ENCODE measurements at regions not wholly inside any gene's neighbourhood (a gene's known extent, or its start where the extent isn't known, plus 50 kb on each side); places are given as distances from the start of the nearest gene placed in this dataset.
"Not testable (repeated sequence)": the region's sequence is repeated elsewhere in the genome, so short reads cannot be mapped to it uniquely, and the experiment has no call there.

GRCh38 chr9:75246949-75247348 is 158.6 kb downstream of the OSTF1 start:
- no peak for FAIRE-seq
- H3K27me3 ChIP-seq (ENCODE audit: control insufficient read depth, insufficient read depth, low read length), result no peaks in the 10 kb centered on the region
- TF ChIP-seq, protein P1, sequence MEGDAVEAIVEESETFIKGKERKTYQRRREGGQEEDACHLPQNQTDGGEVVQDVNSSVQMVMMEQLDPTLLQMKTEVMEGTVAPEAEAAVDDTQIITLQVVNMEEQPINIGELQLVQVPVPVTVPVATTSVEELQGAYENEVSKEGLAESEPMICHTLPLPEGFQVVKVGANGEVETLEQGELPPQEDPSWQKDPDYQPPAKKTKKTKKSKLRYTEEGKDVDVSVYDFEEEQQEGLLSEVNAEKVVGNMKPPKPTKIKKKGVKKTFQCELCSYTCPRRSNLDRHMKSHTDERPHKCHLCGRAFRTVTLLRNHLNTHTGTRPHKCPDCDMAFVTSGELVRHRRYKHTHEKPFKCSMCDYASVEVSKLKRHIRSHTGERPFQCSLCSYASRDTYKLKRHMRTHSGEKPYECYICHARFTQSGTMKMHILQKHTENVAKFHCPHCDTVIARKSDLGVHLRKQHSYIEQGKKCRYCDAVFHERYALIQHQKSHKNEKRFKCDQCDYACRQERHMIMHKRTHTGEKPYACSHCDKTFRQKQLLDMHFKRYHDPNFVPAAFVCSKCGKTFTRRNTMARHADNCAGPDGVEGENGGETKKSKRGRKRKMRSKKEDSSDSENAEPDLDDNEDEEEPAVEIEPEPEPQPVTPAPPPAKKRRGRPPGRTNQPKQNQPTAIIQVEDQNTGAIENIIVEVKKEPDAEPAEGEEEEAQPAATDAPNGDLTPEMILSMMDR (IDR thresholded peaks at IDR 0.05; ENCODE audit: insufficient read depth, low read length, severe bottlenecking), result no peak
- DNase-seq (ENCODE audit: low read depth), result no peak
- no peaks in the 10 kb centered on the region for H3K36me3 ChIP-seq (ENCODE audit: control insufficient read depth, insufficient read depth, low read length)
- H3K4me3 ChIP-seq (ENCODE audit: low read depth, low read length), result no peak overlapping the region

DNA sequence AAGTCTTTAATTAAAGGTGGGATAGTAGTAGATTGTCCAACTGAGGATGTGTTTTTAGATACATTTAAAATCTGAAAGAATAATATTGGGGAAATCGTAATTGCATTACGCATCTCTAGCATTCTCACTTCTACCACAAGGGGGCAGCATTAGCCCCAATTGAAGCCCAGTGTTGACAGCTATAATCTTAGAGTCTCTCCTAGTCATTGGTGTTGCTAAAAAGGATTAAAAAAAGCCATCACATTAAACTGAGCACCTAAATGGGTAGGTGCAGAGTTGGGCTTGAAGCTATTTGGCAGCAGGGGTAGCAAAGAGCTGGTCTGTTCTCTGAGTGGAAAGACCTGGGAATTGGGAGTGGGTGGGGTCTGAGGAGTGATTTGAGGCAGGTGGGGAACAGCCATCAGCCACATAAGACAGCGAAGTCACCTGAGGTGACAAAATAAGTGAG is 177.2 kb downstream of the OSTF1 start:
- TF ChIP-seq, protein P1 (IDR thresholded peaks at IDR 0.05; ENCODE audit: insufficient read depth, low read length, severe bottlenecking), result peak; percentile 72
- no peak for FAIRE-seq

GRCh38 chr9:75269197-75269596 is 180.9 kb downstream of the OSTF1 start:
- TF ChIP-seq, protein P1 (IDR thresholded peaks at IDR 0.05; ENCODE audit: insufficient read depth, low read length, severe bottlenecking), result no peak
- Histone ChIP-seq H3K27me3 (ENCODE audit: control insufficient read depth, insufficient read depth, low read length) (peaks cover 2% of the 10 kb centered on the region), H3K36me3 (ENCODE audit: control insufficient read depth, insufficient read depth, low read length) (no peaks in the 10 kb centered on the region), H3K4me3 (ENCODE audit: low read depth, low read length) (no peak overlapping the region)
- DNase-seq (ENCODE audit: low read depth) (no peak), FAIRE-seq (no peak)

More for the DNA sequence above, 177.2 kb downstream of the OSTF1 start:
- peak; percentile 35 for DNase-seq (ENCODE audit: low read depth)
- H3K36me3 ChIP-seq (ENCODE audit: control insufficient read depth, insufficient read depth, low read length), result no peaks in the 10 kb centered on the region
- no peak overlapping the region for H3K4me3 ChIP-seq (ENCODE audit: low read depth, low read length)
- peaks cover 2% of the 10 kb centered on the region for H3K27me3 ChIP-seq (ENCODE audit: control insufficient read depth, insufficient read depth, low read length)

- not testable (repeated sequence) for H3K27me3 ChIP-seq (ENCODE audit: control insufficient read depth, insufficient read depth, low read length); H3K4me3 ChIP-seq (ENCODE audit: low read depth, low read length); DNase-seq (ENCODE audit: low read depth); FAIRE-seq; H3K36me3 ChIP-seq (ENCODE audit: control insufficient read depth, insufficient read depth, low read length)
Observed at GRCh38 chr9:75273055-75273454, 184.7 kb downstream of the OSTF1 start.

GRCh38 chr9:75274781-75275180 is 186.5 kb downstream of the OSTF1 start:
- Histone ChIP-seq H3K27me3 (ENCODE audit: control insufficient read depth, insufficient read depth, low read length) (no peaks in the 10 kb centered on the region), H3K36me3 (ENCODE audit: control insufficient read depth, insufficient read depth, low read length) (no peaks in the 10 kb centered on the region), H3K4me3 (ENCODE audit: low read depth, low read length) (no peak overlapping the region)
- FAIRE-seq (no peak), DNase-seq (ENCODE audit: low read depth) (no peak)
- TF ChIP-seq, protein P1 (IDR thresholded peaks at IDR 0.05; ENCODE audit: insufficient read depth, low read length, severe bottlenecking), result no peak

DNA sequence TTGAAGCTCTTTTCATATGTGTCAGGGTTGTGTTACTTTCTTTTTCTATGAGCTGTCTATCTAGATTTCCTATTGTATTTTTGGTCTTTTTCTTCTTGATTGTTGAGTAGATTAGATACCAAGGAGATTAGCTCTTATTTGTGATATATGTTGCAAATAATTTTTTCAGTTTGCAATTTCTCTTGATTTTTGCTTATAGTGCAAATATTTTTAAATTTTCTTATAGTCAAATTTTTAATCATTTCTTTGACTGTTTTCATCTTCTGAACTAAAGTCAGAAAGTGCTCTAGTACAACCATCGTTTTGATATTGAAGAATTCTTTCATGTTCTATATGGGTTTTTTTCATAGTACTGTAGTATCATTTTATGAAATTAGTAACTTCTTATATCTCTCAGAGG is 193.7 kb downstream of the OSTF1 start:
- DNase-seq (ENCODE audit: low read depth) (no peak), FAIRE-seq (no peak)
- Histone ChIP-seq H3K4me3 (ENCODE audit: low read depth, low read length) (no peak overlapping the region), H3K36me3 (ENCODE audit: control insufficient read depth, insufficient read depth, low read length) (no peaks in the 10 kb centered on the region), H3K27me3 (ENCODE audit: control insufficient read depth, insufficient read depth, low read length) (no peaks in the 10 kb centered on the region)
- TF ChIP-seq, protein P1 (IDR thresholded peaks at IDR 0.05; ENCODE audit: insufficient read depth, low read length, severe bottlenecking), result no peak

All from bronchial epithelial cell (primary cell).